Panc1 (cell line): ENCODE measurements at regions not wholly inside any gene's neighbourhood (a gene's known extent, or its start where the extent isn't known, plus 50 kb on each side); places are given as distances from the start of the nearest gene placed in this dataset.

Source experiments
- ATAC-seq: fragments of 200-7000 bp; cut with Tn5 transposase; 2 replicates; pipeline ENCODE4 v1.9.1; 2020; ENCODE audit warnings: mild to moderate bottlenecking, moderate library complexity
- BruUV-seq: library from RNA; stranded (reverse); fragments of 400-500 nt; replicated peaks from 2 replicates; lab custom pipeline; 2021; lab: Mats Ljungman, UMichigan
- CTCF ChIA-PET: fragments of 300-600 bp; sonication (Branson Sonifier 250); formaldehyde crosslinking; loops from one replicate; lab custom pipeline; 2022; ENCODE audit warnings: antibody characterized with exemption; lab: Charles Lee
- POLR2A ChIA-PET: fragments of 300-600 bp; sonication (Branson Sonifier 250); formaldehyde crosslinking; loops from one replicate; lab custom pipeline; 2022; ENCODE audit warnings: antibody characterized with exemption; lab: Charles Lee
- DNase-seq: peaks from one replicate; pipeline ENCODE4 v3.0.0-alpha.2; 2010; ENCODE audit warnings: low read depth, low spot score
- H3K27ac ChIP-seq: 2 replicates; pipeline ENCODE4 v1.5.1; 2011; ENCODE audit warnings: mild to moderate bottlenecking, low read length, inconsistent platforms
- H3K27me3 ChIP-seq: fragments of 200-500 bp; sonication (Bioruptor generic); 2 replicates; pipeline ENCODE4 v1.6.0; 2014; ENCODE audit warnings: low read length, inconsistent platforms; ENCODE audit not compliant: control insufficient read depth, insufficient read depth
- H3K36me3 ChIP-seq: fragments of 200-500 bp; sonication (Bioruptor generic); 2 replicates; pipeline ENCODE4 v1.5.1; 2014; ENCODE audit warnings: inconsistent platforms, mild to moderate bottlenecking, low read length, moderate library complexity; ENCODE audit not compliant: control insufficient read depth, insufficient read depth
- H3K4me1 ChIP-seq: 2 replicates; pipeline ENCODE4 v1.5.1; 2011; ENCODE audit warnings: inconsistent platforms, mild to moderate bottlenecking, low read length, moderate library complexity; ENCODE audit not compliant: control insufficient read depth, insufficient read depth
- H3K4me3 ChIP-seq, 2 experiments: 2 replicates each; pipeline ENCODE4 v1.5.1; 2011 to 2012; ENCODE audit warnings: low read depth in 2 of 2, low read length in 2 of 2, mild to moderate bottlenecking in 2 of 2, inconsistent platforms in 1 of 2, moderate library complexity in 1 of 2
- H3K9me3 ChIP-seq: fragments of 200-500 bp; sonication (Bioruptor generic); 2 replicates; pipeline ENCODE4 v1.5.1; 2014; ENCODE audit warnings: low read depth, mild to moderate bottlenecking, inconsistent platforms, low read length, moderate library complexity; ENCODE audit not compliant: control insufficient read depth, insufficient read depth
- POLR2AphosphoS5 ChIP-seq: IDR thresholded peaks from 2 replicates; pipeline ENCODE4 v1.6.1; 2012; ENCODE audit warnings: mild to moderate bottlenecking, low read depth, low read length, moderate library complexity
- SIN3A ChIP-seq: IDR thresholded peaks from 2 replicates; pipeline ENCODE4 v1.6.1; 2012; ENCODE audit warnings: low read depth, mild to moderate bottlenecking, low read length, moderate library complexity, borderline replicate concordance; ENCODE audit not compliant: insufficient read depth
- TCF7L2 ChIP-seq: IDR thresholded peaks from 2 replicates; pipeline ENCODE4 v1.6.1; 2011; ENCODE audit warnings: mild to moderate bottlenecking, low read depth, low read length, inconsistent platforms
- in situ Hi-C: cut with HindIII; loops from 2 replicates; pipeline ENCODE4 v1.10.0; 2016; ENCODE audit warnings: low sequenced_read_pairs, low pct_unique_long_range_greater_than_20kb
- intact Hi-C: fragments of 100-400 bp; cut with micrococcal nuclease; formaldehyde crosslinking; loops from one replicate; pipeline ENCODE4 v1.10.0; 2022; ENCODE audit not compliant: unreplicated experiment
- TF ChIP-seq, protein P1 (sequence below), 2 experiments: IDR thresholded peaks; 2 replicates each; pipeline ENCODE4 v1.6.1; 2011 to 2012; ENCODE audit warnings: low read depth in 2 of 2, control low read depth in 1 of 2, low read length in 1 of 2, mild to moderate bottlenecking in 1 of 2, moderate library complexity in 1 of 2; ENCODE audit not compliant: insufficient read depth in 1 of 2
- TF ChIP-seq, protein P2 (sequence below): fragments of 450-650 bp; IDR thresholded peaks from 2 replicates; pipeline ENCODE4 v1.5.1; 2017; ENCODE audit warnings: mild to moderate bottlenecking

DNA sequence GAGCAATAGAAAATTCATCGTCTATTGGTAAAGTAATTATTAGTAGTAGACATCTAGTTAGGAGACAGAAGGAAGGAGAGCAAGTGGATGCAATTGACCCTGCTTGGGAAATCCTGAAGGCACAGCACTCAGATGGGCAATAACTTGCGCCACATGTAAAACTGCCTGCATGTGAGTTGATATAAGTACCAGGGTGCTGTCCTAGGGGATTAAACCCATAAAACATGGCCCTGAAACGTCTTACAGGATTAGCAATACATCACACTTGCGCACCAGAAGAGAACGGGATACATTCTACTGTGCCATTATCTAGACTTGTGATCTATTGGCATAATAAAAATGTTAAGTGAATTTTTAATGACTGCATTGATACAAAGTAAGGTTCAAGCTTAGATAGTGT is 277.5 kb upstream of the LYPLAL1 start:
- Histone ChIP-seq H3K27ac (no peak overlapping the region), H3K4me3 (no peak overlapping the region), H3K36me3 (no peaks in the 10 kb centered on the region), H3K9me3 (no peaks in the 10 kb centered on the region), H3K4me1 (no peaks in the 10 kb centered on the region), H3K27me3 (no peaks in the 10 kb centered on the region)
- ChIA-PET POLR2A (no interaction called here), CTCF (no interaction called here)
- DNase-seq (no peak), ATAC-seq (no peak)
- TF ChIP-seq, protein P1, sequence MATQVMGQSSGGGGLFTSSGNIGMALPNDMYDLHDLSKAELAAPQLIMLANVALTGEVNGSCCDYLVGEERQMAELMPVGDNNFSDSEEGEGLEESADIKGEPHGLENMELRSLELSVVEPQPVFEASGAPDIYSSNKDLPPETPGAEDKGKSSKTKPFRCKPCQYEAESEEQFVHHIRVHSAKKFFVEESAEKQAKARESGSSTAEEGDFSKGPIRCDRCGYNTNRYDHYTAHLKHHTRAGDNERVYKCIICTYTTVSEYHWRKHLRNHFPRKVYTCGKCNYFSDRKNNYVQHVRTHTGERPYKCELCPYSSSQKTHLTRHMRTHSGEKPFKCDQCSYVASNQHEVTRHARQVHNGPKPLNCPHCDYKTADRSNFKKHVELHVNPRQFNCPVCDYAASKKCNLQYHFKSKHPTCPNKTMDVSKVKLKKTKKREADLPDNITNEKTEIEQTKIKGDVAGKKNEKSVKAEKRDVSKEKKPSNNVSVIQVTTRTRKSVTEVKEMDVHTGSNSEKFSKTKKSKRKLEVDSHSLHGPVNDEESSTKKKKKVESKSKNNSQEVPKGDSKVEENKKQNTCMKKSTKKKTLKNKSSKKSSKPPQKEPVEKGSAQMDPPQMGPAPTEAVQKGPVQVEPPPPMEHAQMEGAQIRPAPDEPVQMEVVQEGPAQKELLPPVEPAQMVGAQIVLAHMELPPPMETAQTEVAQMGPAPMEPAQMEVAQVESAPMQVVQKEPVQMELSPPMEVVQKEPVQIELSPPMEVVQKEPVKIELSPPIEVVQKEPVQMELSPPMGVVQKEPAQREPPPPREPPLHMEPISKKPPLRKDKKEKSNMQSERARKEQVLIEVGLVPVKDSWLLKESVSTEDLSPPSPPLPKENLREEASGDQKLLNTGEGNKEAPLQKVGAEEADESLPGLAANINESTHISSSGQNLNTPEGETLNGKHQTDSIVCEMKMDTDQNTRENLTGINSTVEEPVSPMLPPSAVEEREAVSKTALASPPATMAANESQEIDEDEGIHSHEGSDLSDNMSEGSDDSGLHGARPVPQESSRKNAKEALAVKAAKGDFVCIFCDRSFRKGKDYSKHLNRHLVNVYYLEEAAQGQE (IDR thresholded peaks at IDR 0.05; ENCODE audit: insufficient read depth in 1 of 2, low read depth in 2 of 2, low read length in 1 of 2), result no peak
- TF ChIP-seq POLR2AphosphoS5, result no peak
- no peak for TF ChIP-seq TCF7L2
- TF ChIP-seq SIN3A, result no peak
- TF ChIP-seq, protein P2, sequence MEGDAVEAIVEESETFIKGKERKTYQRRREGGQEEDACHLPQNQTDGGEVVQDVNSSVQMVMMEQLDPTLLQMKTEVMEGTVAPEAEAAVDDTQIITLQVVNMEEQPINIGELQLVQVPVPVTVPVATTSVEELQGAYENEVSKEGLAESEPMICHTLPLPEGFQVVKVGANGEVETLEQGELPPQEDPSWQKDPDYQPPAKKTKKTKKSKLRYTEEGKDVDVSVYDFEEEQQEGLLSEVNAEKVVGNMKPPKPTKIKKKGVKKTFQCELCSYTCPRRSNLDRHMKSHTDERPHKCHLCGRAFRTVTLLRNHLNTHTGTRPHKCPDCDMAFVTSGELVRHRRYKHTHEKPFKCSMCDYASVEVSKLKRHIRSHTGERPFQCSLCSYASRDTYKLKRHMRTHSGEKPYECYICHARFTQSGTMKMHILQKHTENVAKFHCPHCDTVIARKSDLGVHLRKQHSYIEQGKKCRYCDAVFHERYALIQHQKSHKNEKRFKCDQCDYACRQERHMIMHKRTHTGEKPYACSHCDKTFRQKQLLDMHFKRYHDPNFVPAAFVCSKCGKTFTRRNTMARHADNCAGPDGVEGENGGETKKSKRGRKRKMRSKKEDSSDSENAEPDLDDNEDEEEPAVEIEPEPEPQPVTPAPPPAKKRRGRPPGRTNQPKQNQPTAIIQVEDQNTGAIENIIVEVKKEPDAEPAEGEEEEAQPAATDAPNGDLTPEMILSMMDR, result no peak
- intact Hi-C loops (no loop called here), in situ Hi-C loops (no loop called here)
- no TSS peak for BruUV-seq

DNA sequence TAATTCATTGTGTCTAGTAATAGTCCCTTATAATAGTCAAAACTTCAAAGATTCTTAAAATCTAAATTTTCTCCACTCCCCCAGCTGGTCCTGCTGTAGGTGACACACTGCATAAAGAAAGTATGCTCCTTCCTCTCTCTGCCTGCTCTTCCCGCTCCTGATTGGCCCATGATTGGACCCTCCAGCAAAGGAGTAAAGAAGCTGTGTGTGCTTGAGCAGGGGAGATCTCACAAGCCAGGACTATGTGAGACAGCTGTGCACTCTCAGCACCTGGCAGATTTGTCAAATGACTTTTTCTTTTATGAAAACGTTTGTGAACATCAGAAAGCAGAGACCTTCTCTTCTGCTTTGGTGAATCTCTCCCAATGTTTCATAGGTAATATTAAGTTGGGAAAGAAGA is 274.8 kb upstream of the LYPLAL1 start:
- no TSS peak for BruUV-seq
- intact Hi-C loops (no loop called here), in situ Hi-C loops (no loop called here)
- no peaks in the 10 kb centered on the region for H3K36me3 ChIP-seq
- no peaks in the 10 kb centered on the region for H3K9me3 ChIP-seq
- ATAC-seq (no peak), DNase-seq (no peak)
- TF ChIP-seq TCF7L2 (no peak), SIN3A (no peak), POLR2AphosphoS5 (no peak)
- TF ChIP-seq, protein P2, result no peak
- TF ChIP-seq, protein P1 (IDR thresholded peaks at IDR 0.05; ENCODE audit: insufficient read depth in 1 of 2, low read depth in 2 of 2, low read length in 1 of 2), result no peak
- ChIA-PET CTCF (no interaction called here), POLR2A (no interaction called here)
- H3K27ac ChIP-seq, result no peak overlapping the region
- H3K4me1 ChIP-seq, result no peaks in the 10 kb centered on the region
- no peaks in the 10 kb centered on the region for H3K27me3 ChIP-seq
- H3K4me3 ChIP-seq, result no peak overlapping the region
